Ramos (cell line): ENCODE measurements at regions not wholly inside any gene's neighbourhood (a gene's known extent, or its start where the extent isn't known, plus 50 kb on each side); places are given as distances from the start of the nearest gene placed in this dataset.

ENCODE experiments used
- in situ Hi-C: fragments of 300-500 bp; cut with MboI; formaldehyde crosslinking; loops from one replicate; pipeline ENCODE4 v1.14.3; 2022; ENCODE audit warnings: low sequenced_read_pairs; ENCODE audit not compliant: unreplicated experiment

GRCh38 chr18:51621113-51621863, 423.8 kb upstream of the MEX3C start:
- in situ Hi-C loops = no loop called here

- in situ Hi-C loops = no loop called here
Measured at GRCh38 chr18:51621864-51622160, 424.3 kb upstream of the MEX3C start.

GRCh38 chr18:51622702-51623101, 425.2 kb upstream of the MEX3C start:
- in situ Hi-C loops = no loop called here

- in situ Hi-C loops = no loop called here
Measured at GRCh38 chr18:51623653-51624052, 426.2 kb upstream of the MEX3C start.

- in situ Hi-C loops = loop anchor here (25.0 kb wide), 1 partner anchor 107 kb away; no protein-coding TSS in a partner anchor
Measured at GRCh38 chr18:51630706-51631105, 433.2 kb upstream of the MEX3C start.

GRCh38 chr18:51637881-51638280, 440.4 kb upstream of the MEX3C start:
- in situ Hi-C loops = loop anchor here (25.0 kb wide), 1 partner anchor 99 kb away; no protein-coding TSS in a partner anchor

GRCh38 chr18:51639541-51639940, 442.1 kb upstream of the MEX3C start:
- in situ Hi-C loops = loop anchor here (25.0 kb wide), 1 partner anchor 98 kb away; no protein-coding TSS in a partner anchor

- in situ Hi-C loops = loop anchor here (25.0 kb wide), 1 partner anchor 94 kb away; no protein-coding TSS in a partner anchor
Measured at GRCh38 chr18:51643483-51643882, 446.0 kb upstream of the MEX3C start.

- in situ Hi-C loops = loop anchor here (25.0 kb wide), 1 partner anchor 92 kb away; no protein-coding TSS in a partner anchor
Measured at GRCh38 chr18:51645607-51646006, 448.1 kb upstream of the MEX3C start.

- in situ Hi-C loops = loop anchor here (25.0 kb wide), 1 partner anchor 90 kb away; no protein-coding TSS in a partner anchor
Measured at GRCh38 chr18:51647346-51647745, 449.9 kb upstream of the MEX3C start.

- in situ Hi-C loops = loop anchor here (25.0 kb wide), 1 partner anchor 89 kb away; no protein-coding TSS in a partner anchor
Measured at GRCh38 chr18:51647942-51648341, 450.5 kb upstream of the MEX3C start.

- in situ Hi-C loops = loop anchor here (25.0 kb wide), 3 partner anchors 88 to 1338 kb away; no protein-coding TSS in a partner anchor
Measured at GRCh38 chr18:51649796-51650195, 452.3 kb upstream of the MEX3C start.

GRCh38 chr18:51651761-51652160, 454.3 kb upstream of the MEX3C start:
- in situ Hi-C loops = loop anchor here (25.0 kb wide), 2 partner anchors 986 to 1336 kb away; no protein-coding TSS in a partner anchor

GRCh38 chr18:51653507-51654213, 456.2 kb upstream of the MEX3C start:
- in situ Hi-C loops = loop anchor here (25.0 kb wide), 2 partner anchors 984 to 1334 kb away; no protein-coding TSS in a partner anchor

- in situ Hi-C loops = loop anchor here (25.0 kb wide), 2 partner anchors 983 to 1333 kb away; no protein-coding TSS in a partner anchor
Measured at GRCh38 chr18:51654488-51655326, 457.2 kb upstream of the MEX3C start.

GRCh38 chr18:51655327-51655698, 457.8 kb upstream of the MEX3C start:
- in situ Hi-C loops = loop anchor here (25.0 kb wide), 2 partner anchors 982 to 1332 kb away; no protein-coding TSS in a partner anchor

GRCh38 chr18:51656249-51656648, 458.8 kb upstream of the MEX3C start:
- in situ Hi-C loops = loop anchor here (25.0 kb wide), 2 partner anchors 981 to 1331 kb away; no protein-coding TSS in a partner anchor

- in situ Hi-C loops = loop anchor here (25.0 kb wide), 2 partner anchors 979 to 1329 kb away; no protein-coding TSS in a partner anchor
Measured at GRCh38 chr18:51658436-51658835, 461.0 kb upstream of the MEX3C start.

- in situ Hi-C loops = loop anchor here (10.0 to 25.0 kb wide), 3 partner anchors 978 to 1328 kb away; no protein-coding TSS in a partner anchor
Measured at GRCh38 chr18:51659781-51660180, 462.3 kb upstream of the MEX3C start.
